ENCODE measurements at regions not wholly inside any gene's neighbourhood (a gene's known extent, or its start where the extent isn't known, plus 50 kb on each side); places are given as distances from the start of the nearest gene placed in this dataset.

- TF ChIP-seq CTCF (IDR thresholded peaks at IDR 0.05), result no peak
- no peak for TF ChIP-seq POLR2A (IDR thresholded peaks at IDR 0.05)
Measured at GRCh38 chr2:201953396-201953795, 80.3 kb upstream of the FZD7 start.
